Uterus (tissue), 3 donors: ENCODE measurements at regions not wholly inside any gene's neighbourhood (a gene's known extent, or its start where the extent isn't known, plus 50 kb on each side); places are given as distances from the start of the nearest gene placed in this dataset.

ENCODE experiments used
- DNase-seq, 2 donors: peaks; one replicate each; pipeline ENCODE4 v3.0.0-alpha.2; 2019 to 2020
- H3K27ac ChIP-seq, 2 donors: fragments of 200-600 bp; sonication (generic); 1 replicate in 1 of 2; 2 replicates in 1 of 2; pipeline ENCODE4 v1.5.1; 2016 to 2018
- H3K27me3 ChIP-seq, 2 donors: fragments of 200-600 bp; sonication (generic); one replicate each; pipeline ENCODE4 v1.5.1; 2018 to 2019; ENCODE audit warnings: control low read depth in 1 of 2
- H3K36me3 ChIP-seq, 2 donors: fragments of 200-600 bp; sonication (generic); one replicate each; pipeline ENCODE4 v1.5.1; 2019; ENCODE audit warnings: control low read depth in 1 of 2
- H3K4me1 ChIP-seq, 2 donors: fragments of 200-600 bp; sonication (generic); one replicate each; pipeline ENCODE4 v1.5.1; 2018 to 2019; ENCODE audit warnings: control low read depth in 1 of 2
- H3K4me3 ChIP-seq, 2 donors: fragments of 200-600 bp; sonication (generic); 1 replicate in 1 of 2; 2 replicates in 1 of 2; pipeline ENCODE4 v1.5.1; 2018 to 2019; ENCODE audit warnings: mild to moderate bottlenecking in 1 of 2
- H3K9me3 ChIP-seq, 2 donors: fragments of 200-600 bp; sonication (generic); one replicate each; pipeline ENCODE4 v1.5.1; 2019; ENCODE audit warnings: control low read depth in 1 of 2
- CTCF ChIP-seq, 4 experiments: fragments of 200-600 bp in 2 of 4; fragments of 450-650 bp in 2 of 4; sonication (generic) in 2 of 4; IDR thresholded peaks; one replicate each; pipeline ENCODE4 v1.5.1; 2016 to 2019; ENCODE audit warnings: antibody characterized with exemption in 4 of 4, mild to moderate bottlenecking in 2 of 4, moderate library complexity in 1 of 4
- POLR2A ChIP-seq, 2 donors: fragments of 450-650 bp; IDR thresholded peaks; one replicate each; pipeline ENCODE4 v1.6.1; 2016; ENCODE audit warnings: antibody characterized with exemption in 2 of 2, mild to moderate bottlenecking in 1 of 2, moderate library complexity in 1 of 2
- intact Hi-C: fragments of 100-400 bp; cut with DNase I; formaldehyde crosslinking; loops from one replicate; pipeline ENCODE4 v1.15.1; 2023; ENCODE audit warnings: low total_unique reads
- donor health status: DM: yes; HTN: yes; CAD: no.

- Histone ChIP-seq H3K4me1 (no peaks in the 10 kb centered on the region), H3K27me3 (no peaks in the 10 kb centered on the region), H3K36me3 (no peaks in the 10 kb centered on the region), H3K9me3 (no peaks in the 10 kb centered on the region), H3K4me3 (no peak overlapping the region), H3K27ac (no peak overlapping the region)
- no peak for TF ChIP-seq CTCF (IDR thresholded peaks at IDR 0.05)
- TF ChIP-seq POLR2A (IDR thresholded peaks at IDR 0.05), result no peak
- no peak for DNase-seq
- intact Hi-C loops, result no loop called here
Observed at GRCh38 chr5:167587772-167588437, 703.5 kb upstream of the WWC1 start.

- TF ChIP-seq POLR2A (IDR thresholded peaks at IDR 0.05) (no peak), CTCF (IDR thresholded peaks at IDR 0.05) (no peak)
- Histone ChIP-seq H3K27ac (no peak overlapping the region), H3K4me3 (no peak overlapping the region), H3K27me3 (no peaks in the 10 kb centered on the region), H3K4me1 (no peaks in the 10 kb centered on the region), H3K9me3 (no peaks in the 10 kb centered on the region), H3K36me3 (no peaks in the 10 kb centered on the region)
- intact Hi-C loops, result no loop called here
- no peak for DNase-seq
Observed at GRCh38 chr5:167592114-167592513, 699.3 kb upstream of the WWC1 start.

GRCh38 chr5:167593329-167594060 is 698.0 kb upstream of the WWC1 start:
- no peak for DNase-seq
- TF ChIP-seq POLR2A (IDR thresholded peaks at IDR 0.05) (no peak), CTCF (IDR thresholded peaks at IDR 0.05) (no peak)
- Histone ChIP-seq H3K4me3 (no peak overlapping the region), H3K9me3 (no peaks in the 10 kb centered on the region), H3K4me1 (no peaks in the 10 kb centered on the region), H3K27ac (no peak overlapping the region), H3K27me3 (no peaks in the 10 kb centered on the region), H3K36me3 (no peaks in the 10 kb centered on the region)
- intact Hi-C loops, result no loop called here

- no peak for TF ChIP-seq POLR2A (IDR thresholded peaks at IDR 0.05)
- TF ChIP-seq CTCF (IDR thresholded peaks at IDR 0.05), result no peak
- Histone ChIP-seq H3K27ac (no peak overlapping the region), H3K4me3 (no peak overlapping the region), H3K36me3 (no peaks in the 10 kb centered on the region), H3K4me1 (no peaks in the 10 kb centered on the region), H3K9me3 (no peaks in the 10 kb centered on the region), H3K27me3 (no peaks in the 10 kb centered on the region)
- DNase-seq, result no peak
- intact Hi-C loops, result no loop called here
Observed at GRCh38 chr5:167594061-167594435, 697.4 kb upstream of the WWC1 start.

GRCh38 chr5:167594750-167595149 is 696.7 kb upstream of the WWC1 start:
- no peaks in the 10 kb centered on the region for H3K9me3 ChIP-seq
- no peak overlapping the region for H3K27ac ChIP-seq
- no peaks in the 10 kb centered on the region for H3K36me3 ChIP-seq
- no peak for TF ChIP-seq POLR2A (IDR thresholded peaks at IDR 0.05)
- TF ChIP-seq CTCF (IDR thresholded peaks at IDR 0.05), result no peak
- H3K27me3 ChIP-seq, result no peaks in the 10 kb centered on the region
- intact Hi-C loops, result no loop called here
- no peak overlapping the region for H3K4me3 ChIP-seq
- no peak for DNase-seq
- H3K4me1 ChIP-seq, result no peaks in the 10 kb centered on the region
